ENCODE measurements at regions not wholly inside any gene's neighbourhood (a gene's known extent, or its start where the extent isn't known, plus 50 kb on each side); places are given as distances from the start of the nearest gene placed in this dataset.
"Not testable (repeated sequence)": the region's sequence is repeated elsewhere in the genome, so short reads cannot be mapped to it uniquely, and the experiment has no call there.

- no peak for DNase-seq
Observed at GRCh38 chr3:192042116-192042515, 581.2 kb downstream of the PYDC2 start.

DNA sequence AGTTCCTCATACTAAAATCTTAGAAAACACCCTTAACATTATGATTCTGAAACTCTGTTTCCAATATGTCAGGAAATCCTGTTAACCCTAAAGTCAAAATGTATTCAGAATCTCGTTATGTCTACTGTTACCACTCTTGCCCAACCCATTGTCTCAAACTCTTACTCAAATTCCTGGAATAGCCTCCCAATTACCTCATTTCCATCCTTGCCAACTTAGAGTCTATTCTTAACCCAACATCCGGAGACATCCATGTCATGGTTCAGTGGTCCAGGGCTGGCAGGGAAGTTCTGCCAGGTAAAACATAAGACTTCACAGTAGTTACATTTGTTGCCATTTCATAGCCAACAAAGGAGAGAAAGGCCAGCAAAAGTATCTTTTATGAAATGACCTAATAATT lies 593.9 kb downstream of the PYDC2 start:
- no peak for DNase-seq

DNA sequence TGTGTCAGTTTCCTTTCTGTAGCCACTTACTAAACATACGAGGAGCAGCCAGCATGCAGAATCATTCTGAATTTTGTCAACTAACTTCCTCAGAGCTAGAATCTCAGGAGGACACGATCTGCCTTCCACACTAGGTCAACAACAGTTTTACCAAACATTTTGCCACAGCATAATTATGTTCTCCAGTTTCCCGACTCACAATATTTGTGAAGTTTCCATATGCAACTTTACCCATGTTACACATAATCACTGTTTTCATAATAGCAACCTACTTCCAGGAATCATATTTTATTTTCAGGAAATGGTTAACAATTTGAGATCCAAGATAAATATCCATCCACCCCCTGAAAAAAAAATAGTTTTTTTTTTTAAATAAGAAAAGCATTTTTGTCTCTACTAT lies 595.0 kb downstream of the PYDC2 start:
- no peak for DNase-seq

- no peak for DNase-seq
Observed at GRCh38 chr3:192057261-192057660, 596.3 kb downstream of the PYDC2 start.

DNA sequence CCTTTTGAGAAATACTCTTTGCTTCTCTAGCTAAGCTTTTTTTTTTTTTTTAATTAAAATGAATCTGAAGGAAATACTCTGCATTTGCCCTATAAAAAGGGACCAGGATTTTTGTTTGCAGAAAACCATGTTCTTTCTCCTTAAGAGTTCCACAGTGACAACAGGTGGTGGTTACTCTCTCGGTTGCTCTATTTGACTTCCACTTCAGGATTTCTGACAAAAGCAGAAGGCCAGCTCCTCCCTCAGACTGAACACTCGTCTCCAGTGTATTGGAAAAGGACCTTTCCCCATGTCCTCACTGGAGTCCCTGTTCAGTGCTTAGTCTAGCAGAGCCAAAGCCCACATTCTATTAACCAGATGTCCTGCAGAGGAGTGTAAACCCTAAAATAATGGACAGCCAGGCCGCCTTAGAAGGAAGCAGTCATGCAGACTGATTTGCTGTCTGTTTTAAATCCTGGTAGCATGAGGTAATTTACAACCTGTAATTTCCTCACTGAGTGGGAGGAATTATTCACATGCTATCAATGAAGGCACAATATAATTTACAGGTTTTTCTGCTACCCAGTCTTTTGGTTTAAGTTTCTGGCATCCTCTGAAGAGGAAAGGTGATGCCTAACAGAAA lies 599.3 kb downstream of the PYDC2 start:
- peak; percentile 93 for DNase-seq

DNA sequence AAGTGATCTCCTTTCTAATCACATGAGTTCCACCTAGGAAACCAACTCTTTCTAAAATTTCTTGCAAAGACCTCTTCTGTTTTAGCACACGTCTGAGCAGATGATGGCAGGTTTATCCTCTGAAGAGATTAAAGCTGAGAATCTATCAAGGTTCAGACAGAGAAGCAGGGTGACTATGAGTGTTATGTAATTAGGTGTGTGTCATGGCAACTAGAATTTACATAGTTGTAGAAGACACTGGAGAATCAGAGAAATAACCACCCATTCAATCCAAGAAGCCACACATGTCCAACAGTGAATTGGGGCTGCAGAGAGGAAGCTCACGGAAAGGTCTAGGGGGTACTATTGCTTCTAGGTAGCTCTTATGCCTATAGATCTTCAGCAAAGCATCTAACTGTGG lies 600.5 kb downstream of the PYDC2 start:
- no peak for DNase-seq

DNA sequence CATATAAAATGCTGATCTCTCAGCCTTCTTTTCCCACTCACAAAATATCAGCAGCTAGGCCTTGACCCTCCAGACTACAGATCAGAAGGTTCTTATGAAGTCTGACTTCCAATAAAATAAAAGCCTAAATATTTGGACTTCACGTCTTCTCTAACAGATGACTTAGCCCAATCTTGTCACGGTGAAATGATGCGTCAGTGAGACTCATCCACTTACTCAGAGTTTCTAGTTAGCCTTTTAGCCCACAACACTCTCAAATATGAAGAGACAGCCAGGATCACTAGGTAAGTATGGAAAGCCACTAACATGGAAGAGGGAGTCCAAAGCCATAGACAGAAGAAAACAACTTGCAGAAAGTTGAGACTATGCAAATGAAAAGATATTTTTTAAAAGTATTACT lies 601.2 kb downstream of the PYDC2 start:
- no peak for DNase-seq

- no peak for DNase-seq
Observed at GRCh38 chr3:192063570-192063969, 602.6 kb downstream of the PYDC2 start.

DNA sequence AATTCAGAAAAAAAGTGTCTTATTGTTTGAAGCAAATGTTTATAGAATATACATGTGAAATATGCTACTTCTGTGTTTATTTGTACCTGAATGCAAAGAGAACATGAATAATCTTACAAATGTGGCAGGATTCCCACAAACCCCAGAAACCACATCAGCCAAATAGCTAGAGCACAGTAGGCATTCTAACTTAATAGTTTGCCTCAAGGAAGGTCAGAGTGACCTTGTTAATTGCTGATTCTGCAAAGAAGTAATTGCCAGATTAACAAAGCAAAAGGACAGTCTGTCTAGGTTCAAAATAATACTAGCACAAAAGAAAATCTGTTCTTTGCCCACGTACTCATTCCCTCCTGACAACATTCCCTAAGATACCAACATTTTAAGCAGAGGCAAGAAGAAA lies 604.0 kb downstream of the PYDC2 start:
- no peak for DNase-seq

DNA sequence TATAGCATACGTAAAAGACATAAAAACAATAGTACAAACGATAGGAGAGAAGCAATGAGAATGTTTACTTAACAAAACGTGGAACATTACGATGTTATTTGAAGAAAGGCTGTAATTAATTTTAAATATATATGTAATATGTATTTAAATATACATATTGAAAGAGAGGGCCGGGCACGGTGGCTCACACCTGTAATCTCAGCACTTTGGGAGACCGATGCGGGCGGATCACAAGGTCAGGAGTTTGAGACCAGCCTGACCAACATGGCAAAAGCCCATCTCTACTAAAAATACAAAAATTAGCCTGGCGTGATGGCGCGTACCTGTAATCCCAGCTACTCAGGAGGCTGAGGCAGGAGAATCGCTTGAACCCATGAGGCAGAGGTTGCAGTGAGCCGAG lies 605.3 kb downstream of the PYDC2 start:
- DNase-seq = not testable (repeated sequence)

GRCh38 chr3:192068464-192069254 lies 607.7 kb downstream of the PYDC2 start:
- no peak for DNase-seq

DNA sequence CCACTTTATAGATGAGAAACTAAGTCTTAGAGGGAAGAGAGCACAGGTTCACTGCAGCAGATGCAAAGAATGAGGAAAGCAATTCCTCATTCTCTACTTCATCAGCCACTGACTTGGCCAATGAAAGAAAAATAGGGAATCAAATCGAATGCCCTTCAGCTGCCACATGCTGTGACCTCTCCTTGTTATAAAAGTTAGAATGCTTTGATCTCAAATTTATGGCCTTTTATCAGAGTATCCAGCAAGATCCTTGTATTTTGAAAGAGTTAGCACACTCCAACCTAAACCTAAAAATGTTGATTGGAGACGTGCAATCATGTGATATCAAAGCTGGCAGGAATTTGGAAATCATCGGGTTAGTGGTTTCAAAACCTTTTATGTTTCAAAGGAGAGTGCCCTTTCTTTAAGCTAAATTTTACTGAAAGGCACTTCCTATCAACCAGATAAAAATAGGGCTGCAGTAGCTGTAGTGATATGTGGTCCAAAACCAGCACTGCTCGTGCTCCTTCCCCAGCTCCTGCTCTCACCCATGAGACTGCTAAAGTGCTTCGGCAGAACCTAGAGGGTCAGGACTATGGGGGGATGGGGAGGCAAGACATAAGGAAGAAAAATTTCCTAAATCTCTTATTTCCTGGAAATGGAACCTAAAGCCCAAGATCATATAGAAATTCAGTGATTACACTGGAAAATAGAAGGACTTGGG lies 617.0 kb downstream of the PYDC2 start:
- no peak for DNase-seq

GRCh38 chr3:192079098-192079497 lies 618.1 kb downstream of the PYDC2 start:
- peak; percentile 94 for DNase-seq

DNA sequence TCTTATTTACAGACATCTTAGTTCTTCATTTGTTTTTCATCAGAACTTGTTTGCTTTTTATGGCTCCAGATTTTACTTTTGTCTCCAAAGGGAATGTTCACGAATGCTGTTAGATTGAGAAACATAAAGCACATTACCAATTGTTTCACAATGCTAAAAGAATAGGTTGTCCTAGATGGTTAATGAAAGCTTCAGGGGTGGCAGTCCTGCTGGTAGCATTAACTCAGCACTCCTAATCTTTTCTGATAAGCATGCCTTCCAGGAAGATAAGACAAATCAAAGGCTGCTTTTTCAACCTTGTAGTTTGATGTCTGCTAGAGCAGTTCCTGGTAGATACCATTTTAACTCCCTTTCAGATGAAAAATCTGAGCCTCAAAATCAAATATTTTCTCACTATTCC lies 619.4 kb downstream of the PYDC2 start:
- DNase-seq = no peak

- DNase-seq = no peak
Observed at GRCh38 chr3:192082730-192083660, 622.0 kb downstream of the PYDC2 start.
